ENCODE measurements at regions not wholly inside any gene's neighbourhood (a gene's known extent, or its start where the extent isn't known, plus 50 kb on each side); places are given as distances from the start of the nearest gene placed in this dataset.

DNA sequence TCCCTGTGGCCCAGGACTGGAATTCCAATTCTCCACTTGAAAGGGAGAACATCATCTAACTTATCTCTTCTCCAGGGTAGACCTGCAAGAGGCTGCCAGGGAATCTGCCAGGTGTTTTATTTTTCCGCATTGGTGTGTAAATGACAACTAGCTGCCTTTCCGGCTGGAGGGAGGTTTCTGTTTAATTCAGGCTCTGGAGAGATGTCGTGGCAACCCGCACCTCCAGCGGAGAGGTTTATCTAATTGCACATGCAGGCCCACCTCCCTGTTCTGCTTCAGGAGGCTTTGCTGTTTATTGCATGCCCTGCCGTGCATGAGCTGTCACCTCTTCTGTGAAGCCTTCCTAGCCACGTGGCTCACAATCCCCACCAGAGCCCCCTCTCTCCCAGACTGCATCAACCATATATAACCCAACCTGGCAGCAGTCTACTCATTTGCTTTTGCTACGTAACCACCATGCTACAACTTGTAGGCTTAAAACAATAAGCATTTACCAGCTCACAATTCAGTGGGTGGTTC lies 151.6 kb downstream of the C1orf94 start:
- in situ Hi-C loops (cut with MboI; ENCODE audit: low sequenced_read_pairs) = no loop called here

DNA sequence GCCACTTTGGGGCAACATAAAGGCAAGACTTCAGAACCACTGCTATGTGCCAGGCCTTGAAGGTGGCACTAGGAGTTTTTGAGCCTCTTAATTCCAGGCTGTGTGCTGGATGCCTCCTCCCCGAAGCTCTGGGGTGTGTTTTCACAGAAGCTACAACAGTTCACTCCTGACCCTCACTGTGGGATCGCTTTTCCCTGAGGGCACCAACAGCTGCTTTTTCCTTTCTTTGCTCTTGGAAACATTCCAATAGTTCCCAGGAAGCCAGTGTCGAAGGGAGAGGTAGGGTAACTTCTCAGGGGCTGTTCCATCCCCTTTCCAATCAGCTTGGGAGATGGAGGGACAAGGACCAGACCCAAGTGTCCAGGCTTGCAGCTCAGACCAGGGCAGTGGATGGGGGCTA lies 153.4 kb downstream of the C1orf94 start:
- in situ Hi-C loops (cut with MboI; ENCODE audit: low sequenced_read_pairs) = no loop called here

- in situ Hi-C loops (cut with MboI; ENCODE audit: low sequenced_read_pairs) = no loop called here
Measured at GRCh38 chr1:34331020-34331926, 154.6 kb downstream of the C1orf94 start.

- in situ Hi-C loops (cut with MboI; ENCODE audit: low sequenced_read_pairs) = no loop called here
Measured at GRCh38 chr1:34332996-34333395, 156.3 kb downstream of the C1orf94 start.

DNA sequence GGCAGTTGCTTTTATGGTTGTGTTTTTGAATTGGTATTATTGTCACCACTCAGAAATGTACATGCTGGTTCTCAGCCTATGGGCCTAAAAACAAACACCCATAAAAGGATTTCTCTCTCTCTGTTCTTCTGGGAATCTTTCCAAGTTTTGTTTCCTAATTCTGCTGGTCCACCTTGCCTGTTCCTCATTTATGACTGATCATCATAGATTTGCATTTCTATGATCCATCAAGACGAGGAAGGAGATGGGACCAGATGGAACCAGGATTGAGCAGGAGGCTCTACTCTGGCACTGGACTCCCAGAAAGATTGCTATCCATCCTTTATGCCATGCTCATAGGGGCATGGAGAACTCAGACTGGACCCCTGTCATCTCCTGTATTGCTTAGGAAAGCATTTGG lies 162.2 kb downstream of the C1orf94 start:
- in situ Hi-C loops (cut with MboI; ENCODE audit: low sequenced_read_pairs) = no loop called here

- in situ Hi-C loops (cut with MboI; ENCODE audit: low sequenced_read_pairs) = no loop called here
Measured at GRCh38 chr1:34341896-34342295, 165.2 kb downstream of the C1orf94 start.

- in situ Hi-C loops (cut with MboI; ENCODE audit: low sequenced_read_pairs) = no loop called here
Measured at GRCh38 chr1:34342334-34342733, 165.6 kb downstream of the C1orf94 start.

DNA sequence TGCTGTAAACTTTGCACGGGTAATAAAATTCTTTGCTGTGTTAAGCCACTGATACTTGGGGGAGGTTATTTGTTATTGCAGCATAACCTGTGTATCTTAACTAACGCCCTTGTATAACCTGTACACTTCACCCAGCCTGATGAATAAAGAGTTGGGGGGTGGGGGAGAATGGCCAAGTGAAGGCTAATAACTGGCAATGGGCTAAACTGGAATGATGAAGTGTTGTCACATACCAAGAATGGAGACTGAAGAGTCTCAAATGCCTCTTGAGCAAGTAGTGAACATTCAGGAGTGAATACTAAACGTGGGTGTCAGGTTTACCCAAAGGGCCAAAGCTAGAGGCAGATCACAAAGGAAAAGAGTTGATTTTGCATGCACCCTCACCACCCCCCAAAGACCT lies 169.4 kb downstream of the C1orf94 start:
- in situ Hi-C loops (cut with MboI; ENCODE audit: low sequenced_read_pairs) = no loop called here

DNA sequence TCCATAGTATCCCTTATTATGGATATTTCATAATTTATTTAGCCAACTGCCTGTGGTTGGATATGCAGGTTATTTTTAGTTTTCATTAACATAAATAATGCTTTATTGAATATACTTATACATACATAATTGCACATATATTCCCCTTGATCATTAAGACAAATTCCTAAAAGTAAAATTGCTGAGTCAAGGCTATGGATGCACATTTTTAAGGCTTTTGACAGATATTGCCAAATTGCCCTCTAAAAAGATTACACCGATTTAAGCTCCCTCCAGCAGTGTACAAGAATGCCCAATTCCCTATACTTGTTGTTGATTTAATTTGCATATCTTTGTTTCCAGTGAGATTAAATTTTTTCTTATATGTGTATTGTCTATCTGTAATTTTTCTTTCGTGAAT lies 176.7 kb downstream of the C1orf94 start:
- in situ Hi-C loops (cut with MboI; ENCODE audit: low sequenced_read_pairs) = no loop called here

- in situ Hi-C loops (cut with MboI; ENCODE audit: low sequenced_read_pairs) = no loop called here
Measured at GRCh38 chr1:34354367-34354766, 177.7 kb downstream of the C1orf94 start.

DNA sequence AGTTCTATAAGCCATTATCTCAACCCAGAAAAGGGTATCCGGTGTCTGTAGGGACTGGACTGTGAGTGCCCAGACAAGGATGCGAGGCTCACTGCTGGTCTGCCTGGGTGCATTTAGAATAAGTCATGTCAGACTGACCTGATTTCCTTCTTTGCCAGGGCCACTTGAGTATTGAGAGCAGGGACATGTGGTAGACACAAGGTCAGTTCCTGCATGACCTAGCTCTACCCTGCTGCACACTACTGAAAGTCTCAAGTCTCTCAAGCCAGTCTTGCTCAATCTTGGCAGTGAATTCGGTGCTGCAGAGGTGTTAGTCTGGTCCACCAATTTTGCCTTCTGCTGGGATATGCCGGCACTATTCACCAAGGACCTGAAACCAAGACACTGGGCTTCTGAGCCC lies 180.1 kb downstream of the C1orf94 start:
- in situ Hi-C loops (cut with MboI; ENCODE audit: low sequenced_read_pairs) = no loop called here

DNA sequence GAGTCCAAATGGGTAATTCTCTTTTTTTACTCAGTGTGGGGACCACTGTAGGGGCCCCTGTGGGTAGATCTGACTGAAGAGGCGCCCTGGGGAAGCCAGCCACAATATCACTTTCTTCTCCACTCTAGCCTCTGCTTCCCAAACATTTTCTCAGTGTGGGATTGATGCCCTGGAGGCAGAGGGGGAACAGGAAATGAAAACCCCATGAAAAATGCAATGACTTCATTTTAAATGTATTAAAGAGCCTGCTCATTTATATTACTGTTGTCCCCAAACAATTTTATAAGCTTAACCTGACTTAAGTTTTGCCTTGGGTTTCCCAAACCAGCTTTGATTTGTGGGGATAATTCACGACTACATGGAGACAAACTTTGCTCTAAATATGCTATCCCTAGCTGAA lies 181.9 kb downstream of the C1orf94 start:
- in situ Hi-C loops (cut with MboI; ENCODE audit: low sequenced_read_pairs) = no loop called here

DNA sequence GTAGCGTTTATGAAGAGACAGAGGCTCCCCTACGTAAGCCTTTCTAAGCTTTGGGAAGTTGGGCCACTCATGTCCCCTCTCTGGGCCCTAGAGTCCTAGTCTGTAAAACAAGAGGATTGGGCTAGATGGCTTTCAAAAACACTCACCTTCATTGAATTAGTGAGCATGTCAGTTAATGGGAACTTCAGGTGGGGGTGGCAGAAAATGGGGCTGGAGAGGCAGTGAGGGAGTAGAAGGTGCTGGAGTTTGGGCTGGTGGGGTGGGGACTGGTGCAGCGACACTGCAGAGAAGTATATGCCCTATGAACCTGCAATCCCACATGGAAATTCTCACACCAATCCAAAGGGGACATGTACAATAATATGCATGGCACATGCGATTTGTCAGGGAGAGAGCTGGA lies 182.7 kb downstream of the C1orf94 start:
- in situ Hi-C loops (cut with MboI; ENCODE audit: low sequenced_read_pairs) = no loop called here

DNA sequence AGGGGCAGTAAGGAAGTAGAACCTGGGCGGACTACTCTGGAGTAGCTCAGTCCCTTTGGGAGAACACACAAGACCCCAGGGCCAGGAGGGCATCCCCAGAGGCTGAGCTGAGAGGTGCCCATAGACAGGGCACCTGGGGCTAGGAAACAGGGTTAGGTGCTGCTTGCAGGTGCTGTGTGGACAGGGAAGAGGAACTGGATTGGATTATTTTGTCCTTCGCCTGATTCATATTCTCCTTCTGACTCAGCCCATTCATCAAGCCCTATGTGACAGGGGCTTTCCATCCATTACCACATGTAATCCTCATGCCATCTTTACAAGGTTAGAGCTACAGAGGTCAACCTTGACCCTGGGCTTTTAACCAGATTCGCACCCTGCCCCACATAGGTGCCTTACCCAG lies 183.9 kb downstream of the C1orf94 start:
- in situ Hi-C loops (cut with MboI; ENCODE audit: low sequenced_read_pairs) = no loop called here

DNA sequence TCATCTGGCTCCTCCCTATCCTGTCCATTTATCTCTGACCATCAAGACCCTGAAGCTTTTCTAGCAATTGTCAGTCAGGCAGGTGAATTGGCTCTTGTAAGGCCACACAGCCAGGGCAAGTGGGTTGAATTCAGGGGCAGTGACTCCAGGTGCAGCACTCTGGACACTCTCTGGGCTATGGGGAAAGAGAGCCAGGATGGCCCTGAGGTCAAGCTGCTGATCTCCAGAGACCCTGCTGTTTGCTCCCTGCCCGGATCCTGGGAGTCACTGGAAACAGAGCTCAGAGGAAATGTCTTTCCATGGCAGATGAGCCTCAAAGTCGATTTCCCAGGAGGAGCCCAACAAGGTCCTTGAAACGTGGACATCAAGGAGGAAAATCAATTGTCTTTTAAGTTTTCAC lies 184.4 kb downstream of the C1orf94 start:
- in situ Hi-C loops (cut with MboI; ENCODE audit: low sequenced_read_pairs) = no loop called here

DNA sequence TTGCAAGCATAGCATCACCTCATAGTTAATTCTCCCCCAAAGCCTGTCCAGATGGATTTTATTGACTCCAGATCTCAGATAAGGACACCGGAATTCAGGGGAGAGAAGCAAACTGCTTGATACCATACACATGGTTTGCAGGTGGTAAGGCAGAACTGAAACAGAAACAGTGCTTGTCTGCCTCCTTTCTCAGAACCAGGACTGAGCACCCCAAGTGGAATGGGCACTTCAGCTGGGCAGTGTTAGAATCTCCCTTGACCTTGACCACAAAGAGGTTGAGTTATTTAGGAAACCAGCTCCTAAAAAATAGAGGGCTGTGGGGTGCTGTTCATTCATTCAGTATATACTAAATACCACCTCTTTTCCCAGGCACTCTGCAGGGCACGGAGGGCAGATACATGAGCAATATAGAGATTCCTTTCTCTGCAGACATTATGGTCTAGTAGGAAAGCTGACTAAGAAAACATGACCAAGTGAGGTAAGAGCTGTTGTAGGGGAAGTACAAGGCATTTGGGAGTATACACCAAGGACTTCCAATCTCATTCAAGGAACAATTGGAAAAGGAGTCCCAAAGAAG lies 185.2 kb downstream of the C1orf94 start:
- in situ Hi-C loops (cut with MboI; ENCODE audit: low sequenced_read_pairs) = no loop called here

- in situ Hi-C loops (cut with MboI; ENCODE audit: low sequenced_read_pairs) = no loop called here
Measured at GRCh38 chr1:34362949-34363348, 186.2 kb downstream of the C1orf94 start.

GRCh38 chr1:34363447-34363846 lies 186.7 kb downstream of the C1orf94 start:
- in situ Hi-C loops (cut with MboI; ENCODE audit: low sequenced_read_pairs) = no loop called here

GRCh38 chr1:34363915-34364314 lies 187.2 kb downstream of the C1orf94 start:
- in situ Hi-C loops (cut with MboI; ENCODE audit: low sequenced_read_pairs) = no loop called here

GRCh38 chr1:34364376-34364775 lies 187.7 kb downstream of the C1orf94 start:
- in situ Hi-C loops (cut with MboI; ENCODE audit: low sequenced_read_pairs) = no loop called here

GRCh38 chr1:34365295-34365694 lies 188.6 kb downstream of the C1orf94 start:
- in situ Hi-C loops (cut with MboI; ENCODE audit: low sequenced_read_pairs) = no loop called here

- in situ Hi-C loops (cut with MboI; ENCODE audit: low sequenced_read_pairs) = no loop called here
Measured at GRCh38 chr1:34366875-34367624, 190.3 kb downstream of the C1orf94 start.

All from HL-60/S4 treated with retinoic acid at 250 ng/mL for 4 days and 3 days (cell line).